ENCODE measurements at regions not wholly inside any gene's neighbourhood (a gene's known extent, or its start where the extent isn't known, plus 50 kb on each side); places are given as distances from the start of the nearest gene placed in this dataset.

DNA sequence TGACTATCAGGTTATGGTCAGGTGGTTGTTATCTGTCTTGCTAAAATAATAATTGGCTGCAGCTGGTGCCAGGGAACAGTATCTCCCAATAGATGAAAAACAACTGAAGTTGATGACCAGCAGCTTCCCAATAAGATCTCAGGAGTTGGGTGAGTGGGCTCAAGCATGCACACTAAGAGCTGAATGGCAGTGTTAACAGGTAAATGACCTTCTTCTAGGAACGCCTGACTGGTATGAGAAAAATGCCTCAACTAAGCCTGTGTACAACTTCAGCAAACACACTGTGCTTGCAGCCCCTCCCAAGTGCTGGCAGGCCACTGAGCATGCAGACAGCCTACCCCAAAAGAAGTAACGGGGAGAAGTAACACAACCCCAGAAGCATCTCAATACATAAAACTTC is 636.9 kb downstream of the ACTR3B start:
- TF ChIP-seq, protein P1, sequence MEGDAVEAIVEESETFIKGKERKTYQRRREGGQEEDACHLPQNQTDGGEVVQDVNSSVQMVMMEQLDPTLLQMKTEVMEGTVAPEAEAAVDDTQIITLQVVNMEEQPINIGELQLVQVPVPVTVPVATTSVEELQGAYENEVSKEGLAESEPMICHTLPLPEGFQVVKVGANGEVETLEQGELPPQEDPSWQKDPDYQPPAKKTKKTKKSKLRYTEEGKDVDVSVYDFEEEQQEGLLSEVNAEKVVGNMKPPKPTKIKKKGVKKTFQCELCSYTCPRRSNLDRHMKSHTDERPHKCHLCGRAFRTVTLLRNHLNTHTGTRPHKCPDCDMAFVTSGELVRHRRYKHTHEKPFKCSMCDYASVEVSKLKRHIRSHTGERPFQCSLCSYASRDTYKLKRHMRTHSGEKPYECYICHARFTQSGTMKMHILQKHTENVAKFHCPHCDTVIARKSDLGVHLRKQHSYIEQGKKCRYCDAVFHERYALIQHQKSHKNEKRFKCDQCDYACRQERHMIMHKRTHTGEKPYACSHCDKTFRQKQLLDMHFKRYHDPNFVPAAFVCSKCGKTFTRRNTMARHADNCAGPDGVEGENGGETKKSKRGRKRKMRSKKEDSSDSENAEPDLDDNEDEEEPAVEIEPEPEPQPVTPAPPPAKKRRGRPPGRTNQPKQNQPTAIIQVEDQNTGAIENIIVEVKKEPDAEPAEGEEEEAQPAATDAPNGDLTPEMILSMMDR (IDR thresholded peaks at IDR 0.05; ENCODE audit: low read depth, low read length), result no peak
- TF ChIP-seq EZH2phosphoT487 (IDR thresholded peaks at IDR 0.05; ENCODE audit: low read depth), result no peak
